Mesenchymal stem cell (in vitro differentiated cells and primary cell): ENCODE measurements at regions not wholly inside any gene's neighbourhood (a gene's known extent, or its start where the extent isn't known, plus 50 kb on each side); places are given as distances from the start of the nearest gene placed in this dataset.

ENCODE experiments used
- DNase-seq: peaks from one replicate; pipeline ENCODE4 v3.0.0-alpha.2; 2013
- H2AFZ ChIP-seq: one replicate; pipeline ENCODE4 v1.6.1; 2013; ENCODE audit warnings: low read depth, mild to moderate bottlenecking, control low read depth, inconsistent platforms, low read length, moderate library complexity
- H2AK5ac ChIP-seq: 2 replicates; pipeline ENCODE4 v1.6.1; 2013; ENCODE audit warnings: low read length, moderate library complexity, mild to moderate bottlenecking, inconsistent platforms; ENCODE audit not compliant: severe bottlenecking
- H2BK120ac ChIP-seq: one replicate; pipeline ENCODE4 v1.6.1; 2013; ENCODE audit warnings: low read depth, mild to moderate bottlenecking, inconsistent platforms, low read length, moderate library complexity
- H2BK12ac ChIP-seq, 2 experiments: one replicate each; pipeline ENCODE4 v1.6.1; 2013; ENCODE audit warnings: inconsistent platforms in 2 of 2, low read length in 2 of 2, mild to moderate bottlenecking in 2 of 2, moderate library complexity in 2 of 2, control low read depth in 1 of 2
- H2BK15ac ChIP-seq: one replicate; pipeline ENCODE4 v1.6.1; 2013; ENCODE audit warnings: mild to moderate bottlenecking, low read depth, inconsistent platforms; ENCODE audit not compliant: poor library complexity, severe bottlenecking
- H2BK5ac ChIP-seq: 2 replicates; pipeline ENCODE4 v1.6.1; 2013; ENCODE audit warnings: low read depth, mild to moderate bottlenecking, low read length, control low read depth, inconsistent platforms; ENCODE audit not compliant: poor library complexity, severe bottlenecking
- H3K14ac ChIP-seq, 2 experiments: one replicate each; pipeline ENCODE4 v1.6.1; 2013; ENCODE audit warnings: inconsistent platforms in 2 of 2, low read length in 2 of 2, control low read depth in 1 of 2, mild to moderate bottlenecking in 1 of 2, moderate library complexity in 1 of 2
- H3K18ac ChIP-seq, 2 experiments: one replicate each; pipeline ENCODE4 v1.6.1; 2013; ENCODE audit warnings: inconsistent platforms in 2 of 2, low read length in 2 of 2, control low read depth in 1 of 2, low read depth in 1 of 2, mild to moderate bottlenecking in 1 of 2
- H3K23ac ChIP-seq, 2 experiments: one replicate each; pipeline ENCODE4 v1.6.1; 2013; ENCODE audit warnings: inconsistent platforms in 2 of 2, low read length in 2 of 2, mild to moderate bottlenecking in 2 of 2, moderate library complexity in 2 of 2, control low read depth in 1 of 2
- H3K27ac ChIP-seq: 2 replicates; pipeline ENCODE4 v1.5.1; 2013; ENCODE audit warnings: mild to moderate bottlenecking, moderate library complexity, low read length, control low read depth, inconsistent platforms; ENCODE audit not compliant: poor library complexity, severe bottlenecking
- H3K27me3 ChIP-seq, 2 experiments: 2 replicates each; pipeline versions ENCODE4 v1.6.1 to v1.7.0; 2013; ENCODE audit warnings: low read length in 2 of 2, mild to moderate bottlenecking in 2 of 2, moderate library complexity in 2 of 2, control low read depth in 1 of 2, inconsistent platforms in 1 of 2; ENCODE audit not compliant: control insufficient read depth in 1 of 2, insufficient read depth in 1 of 2
- H3K36me3 ChIP-seq, 2 experiments: 2 replicates each; pipeline versions ENCODE4 v1.6.1 to v1.7.0; 2013; ENCODE audit warnings: low read length in 2 of 2, control low read depth in 1 of 2, inconsistent platforms in 1 of 2, low read depth in 1 of 2, mild to moderate bottlenecking in 1 of 2; ENCODE audit not compliant: insufficient read depth in 2 of 2, control insufficient read depth in 1 of 2
- H3K4ac ChIP-seq, 2 experiments: one replicate each; pipeline ENCODE4 v1.6.1; 2013; ENCODE audit warnings: inconsistent platforms in 2 of 2, low read length in 2 of 2, mild to moderate bottlenecking in 2 of 2, moderate library complexity in 2 of 2, control low read depth in 1 of 2, low read depth in 1 of 2
- H3K4me1 ChIP-seq: 2 replicates; pipeline ENCODE4 v1.6.1; 2013; ENCODE audit warnings: low read depth, low read length, control low read depth; ENCODE audit not compliant: control insufficient read depth, insufficient read depth
- H3K4me2 ChIP-seq: 2 replicates; pipeline ENCODE4 v1.6.1; 2013; ENCODE audit warnings: low read length, mild to moderate bottlenecking, inconsistent platforms; ENCODE audit not compliant: poor library complexity, severe bottlenecking
- H3K4me3 ChIP-seq, 2 experiments: 2 replicates each; pipeline versions ENCODE4 v1.5.1 to v1.7.0; 2013; ENCODE audit warnings: low read length in 2 of 2, mild to moderate bottlenecking in 2 of 2, control low read depth in 1 of 2, low read depth in 1 of 2; ENCODE audit not compliant: insufficient read depth in 1 of 2
- H3K79me1 ChIP-seq: replicated peaks from 2 replicates; pipeline ENCODE4 v1.6.1; 2013; ENCODE audit warnings: mild to moderate bottlenecking, control low read depth, low read length, inconsistent platforms; ENCODE audit not compliant: poor library complexity, severe bottlenecking
- H3K9ac ChIP-seq: 2 replicates; pipeline ENCODE4 v1.7.0; 2013; ENCODE audit warnings: mild to moderate bottlenecking, low read length, moderate library complexity
- H3K9me3 ChIP-seq: 2 replicates; pipeline ENCODE4 v1.7.0; 2013; ENCODE audit warnings: mild to moderate bottlenecking, low read length; ENCODE audit not compliant: control insufficient read depth
- H4K8ac ChIP-seq: one replicate; pipeline ENCODE4 v1.6.1; 2013; ENCODE audit warnings: inconsistent platforms, mild to moderate bottlenecking, low read length, moderate library complexity
- H4K91ac ChIP-seq: one replicate; pipeline ENCODE4 v1.6.1; 2013; ENCODE audit warnings: mild to moderate bottlenecking, low read length, inconsistent platforms
- WGBS: methylation state at CpG from one replicate; pipeline ENCODE4 v1.1.7; 2013; ENCODE audit warnings: mixed read lengths; 5-methylcytosine and 5-hydroxymethylcytosine counted together

DNA sequence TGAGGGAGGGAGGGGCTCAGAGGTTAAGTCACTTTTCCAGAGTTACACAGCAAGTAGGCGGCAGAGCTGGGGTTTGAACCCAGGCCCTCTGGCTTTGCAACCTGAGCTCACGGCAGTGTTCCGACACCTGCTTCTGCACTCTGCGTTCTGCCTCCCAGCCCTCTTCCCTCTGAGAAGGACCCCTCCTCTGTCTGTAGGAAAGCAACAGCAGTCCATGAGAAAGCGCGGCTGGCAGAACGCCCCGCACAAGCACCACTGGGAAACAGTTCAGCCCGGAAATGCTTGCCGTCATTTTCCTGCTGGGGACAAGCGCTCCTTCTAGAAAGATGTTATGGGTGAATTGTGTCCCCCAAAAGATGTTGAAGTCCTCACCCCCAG, 241.1 kb downstream of the NPHP4 start:
- Histone ChIP-seq H3K23ac (no peak overlapping the region), H3K79me1 (no peaks in the 10 kb centered on the region), H2BK15ac (no peak overlapping the region), H2AFZ (no peak overlapping the region), H2BK120ac (no peak overlapping the region), H3K4me1 (no peaks in the 10 kb centered on the region), H4K8ac (no peak overlapping the region), H4K91ac (no peak overlapping the region), H3K27me3 (peaks cover 0 to 42% of the 10 kb centered on the region in 2 experiments), H3K27ac (no peak overlapping the region), H3K18ac (no peak overlapping the region), H2BK12ac (no peak overlapping the region), H3K14ac (no peak overlapping the region), H3K9ac (no peak overlapping the region), H3K4me3 (no peak overlapping the region), H3K36me3 (no peaks in the 10 kb centered on the region), H3K4me2 (no peak overlapping the region), H2BK5ac (no peak overlapping the region), H3K4ac (no peak overlapping the region), H2AK5ac (no peak overlapping the region), H3K9me3 (no peaks in the 10 kb centered on the region)
- WGBS: 88% methylated on average over 11 of the region's 11 CpGs
- no peak for DNase-seq

DNA sequence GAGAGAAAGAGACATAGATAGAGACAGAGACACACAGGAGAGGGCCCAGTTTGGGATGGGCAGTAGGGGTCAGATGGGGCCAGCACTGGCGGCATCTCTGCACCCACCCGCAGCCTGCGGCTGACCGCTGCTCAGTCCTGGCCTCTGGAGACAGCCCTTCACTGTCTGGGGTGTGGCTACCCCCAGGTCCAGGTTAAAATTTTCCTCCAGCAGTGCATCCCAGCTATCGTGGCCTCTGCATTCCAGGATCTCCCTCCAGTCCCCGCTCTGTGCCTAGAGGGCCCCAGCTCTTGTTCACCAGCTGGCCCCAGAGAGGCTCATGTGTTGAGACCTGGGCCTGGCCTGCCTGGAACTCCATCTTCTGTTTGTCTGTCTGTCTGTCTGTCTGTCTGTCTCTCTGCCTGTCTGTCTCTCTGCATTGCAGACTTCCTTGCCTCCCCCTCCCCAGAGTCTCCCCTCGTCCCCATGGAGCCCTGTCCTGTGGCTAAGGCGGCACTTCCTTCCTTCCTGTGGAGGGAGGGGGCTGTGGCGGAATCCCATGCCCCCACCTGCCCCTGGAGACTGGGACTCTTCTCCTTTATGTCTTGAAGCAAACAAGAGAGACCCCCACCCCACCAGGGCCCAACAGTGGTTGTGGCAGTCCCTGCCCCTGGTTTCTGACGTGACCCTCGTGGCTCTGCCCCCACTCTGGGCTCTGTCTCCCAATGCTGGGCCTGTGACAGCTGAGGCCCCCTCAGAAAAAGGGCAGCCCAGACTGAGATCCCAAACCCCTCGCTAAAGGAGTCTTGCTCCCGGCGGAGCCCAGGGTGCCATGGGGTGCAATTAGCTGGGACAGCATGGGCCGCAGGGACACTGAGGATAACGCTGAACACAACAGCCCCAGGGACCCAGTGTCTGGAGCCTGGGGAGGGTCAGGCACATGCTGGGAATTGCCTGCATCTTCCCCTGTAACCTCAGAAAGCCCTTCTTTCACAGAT, 241.8 kb downstream of the NPHP4 start:
- H2AFZ ChIP-seq: no peak overlapping the region
- no peak overlapping the region for H2AK5ac ChIP-seq
- DNase-seq: no peak
- no peak overlapping the region for H3K23ac ChIP-seq
- no peak overlapping the region for H4K8ac ChIP-seq
- no peaks in the 10 kb centered on the region for H3K9me3 ChIP-seq
- no peak overlapping the region for H3K4me3 ChIP-seq
- no peak overlapping the region for H3K27ac ChIP-seq
- H3K18ac ChIP-seq: no peak overlapping the region
- H3K9ac ChIP-seq: no peak overlapping the region
- no peak overlapping the region for H3K4me2 ChIP-seq
- WGBS: 75% methylated on average over 16 of the region's 16 CpGs
- H3K4ac ChIP-seq: no peak overlapping the region
- H2BK120ac ChIP-seq: no peak overlapping the region
- no peak overlapping the region for H2BK12ac ChIP-seq
- H3K27me3 ChIP-seq: peaks cover 0 to 49% of the 10 kb centered on the region in 2 experiments
- H3K79me1 ChIP-seq: no peaks in the 10 kb centered on the region
- H3K4me1 ChIP-seq: no peaks in the 10 kb centered on the region
- H3K36me3 ChIP-seq: no peaks in the 10 kb centered on the region
- H2BK5ac ChIP-seq: no peak overlapping the region
- H2BK15ac ChIP-seq: no peak overlapping the region
- H4K91ac ChIP-seq: no peak overlapping the region
- no peak overlapping the region for H3K14ac ChIP-seq

DNA sequence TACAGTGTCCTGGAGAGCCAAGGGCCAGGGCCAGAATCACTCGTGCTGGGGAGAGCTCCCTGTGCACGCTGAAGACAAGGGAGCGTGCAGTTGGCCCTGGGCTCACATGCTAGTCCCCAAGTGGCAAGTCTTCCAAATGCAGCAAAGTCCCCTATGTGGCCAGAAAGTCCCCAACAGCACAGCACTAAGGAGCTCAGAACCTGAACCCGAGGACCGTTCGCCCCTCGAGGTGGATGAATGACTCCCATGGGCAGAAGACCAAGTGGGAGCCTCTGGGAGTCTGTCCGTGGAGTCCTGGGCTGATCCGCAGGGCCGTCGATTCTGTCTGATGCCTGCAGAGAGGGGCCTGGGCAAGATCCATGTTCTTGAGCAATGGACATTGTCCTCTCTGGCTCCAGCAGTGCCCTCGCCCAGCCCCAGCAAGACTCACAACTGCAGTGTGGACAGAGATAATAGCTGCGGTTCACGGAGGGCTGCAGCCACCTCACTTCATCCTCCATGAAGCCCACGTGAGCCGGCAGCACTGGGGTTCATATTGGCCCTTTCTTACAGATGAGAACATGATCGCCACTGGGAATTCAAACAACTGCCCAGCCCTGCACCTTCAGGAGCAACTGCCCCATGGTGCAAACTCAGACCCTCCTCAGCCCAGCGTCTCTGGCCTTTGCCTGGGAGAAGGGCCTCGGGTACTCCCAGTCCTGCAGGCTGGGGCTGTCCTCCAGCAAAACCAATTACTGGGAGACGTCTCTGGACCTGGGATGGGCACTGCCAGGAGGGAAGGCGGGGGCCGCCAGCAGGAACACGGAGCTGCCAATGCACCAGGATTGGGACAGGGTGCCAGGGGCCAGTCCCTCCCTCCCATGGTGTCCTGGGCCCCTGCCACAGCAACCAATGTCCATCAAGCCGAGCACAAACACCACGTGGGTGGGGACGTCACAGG, 243.7 kb downstream of the NPHP4 start:
- Histone ChIP-seq H3K18ac (no peak overlapping the region), H3K9me3 (no peaks in the 10 kb centered on the region), H2BK120ac (no peak overlapping the region), H3K4ac (no peak overlapping the region), H3K4me2 (no peak overlapping the region), H3K14ac (no peak overlapping the region), H4K8ac (no peak overlapping the region), H2AFZ (no peak overlapping the region), H2AK5ac (no peak overlapping the region), H2BK12ac (no peak overlapping the region), H3K4me3 (no peak overlapping the region), H3K79me1 (no peaks in the 10 kb centered on the region), H3K27ac (no peak overlapping the region), H4K91ac (no peak overlapping the region), H3K36me3 (no peaks in the 10 kb centered on the region), H3K4me1 (no peaks in the 10 kb centered on the region), H3K23ac (no peak overlapping the region), H3K27me3 (peaks cover 0 to 58% of the 10 kb centered on the region in 2 experiments), H2BK5ac (no peak overlapping the region), H2BK15ac (no peak overlapping the region), H3K9ac (no peak overlapping the region)
- no peak for DNase-seq
- 83% methylated on average over 26 of the region's 26 CpGs for WGBS
